H1 (cell line): ENCODE measurements at regions not wholly inside any gene's neighbourhood (a gene's known extent, or its start where the extent isn't known, plus 50 kb on each side); places are given as distances from the start of the nearest gene placed in this dataset.

Experiments used
- POLR2A ChIP-seq, 2 experiments: IDR thresholded peaks; 1 replicate in 1 of 2; 2 replicates in 1 of 2; pipeline ENCODE4 v1.6.1; 2011; ENCODE audit warnings: low read depth in 2 of 2, low read length in 2 of 2, mild to moderate bottlenecking in 2 of 2; ENCODE audit errors: control extremely low read depth in 1 of 2
- SIX5 ChIP-seq: IDR thresholded peaks from 2 replicates; pipeline ENCODE4 v1.6.1; 2011; ENCODE audit warnings: mild to moderate bottlenecking, low read depth, low read length
- TAF7 ChIP-seq: optimal IDR thresholded peaks from 2 replicates; pipeline ENCODE3; 2011; ENCODE audit warnings: low read depth, mild to moderate bottlenecking, inconsistent platforms, low read length, moderate library complexity, borderline replicate concordance
- TF ChIP-seq, protein P1 (sequence below): IDR thresholded peaks from 2 replicates; pipeline ENCODE4 v1.6.1; 2012; ENCODE audit warnings: low read length, inconsistent platforms

DNA sequence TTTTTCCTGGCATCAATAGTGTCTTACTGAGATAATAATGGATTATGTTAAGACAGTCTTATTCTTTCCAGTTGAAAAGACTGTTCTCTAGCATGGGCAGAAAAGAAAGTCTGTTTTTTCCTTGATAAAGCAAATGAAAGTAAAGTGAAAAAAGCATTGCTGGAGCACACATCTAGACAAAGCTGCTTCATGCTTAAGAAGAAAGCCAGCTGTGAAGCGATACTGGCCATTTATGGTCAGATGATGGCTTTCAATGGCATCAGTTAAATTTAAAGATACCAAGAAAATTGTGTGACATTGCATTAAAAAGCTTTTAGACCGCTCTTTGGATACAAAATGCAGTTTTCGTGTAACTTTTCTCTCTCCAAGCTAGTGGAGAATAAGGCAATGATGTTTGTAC is 242.1 kb upstream of the TRAM1L1 start (continued):
- TF ChIP-seq, protein P1, sequence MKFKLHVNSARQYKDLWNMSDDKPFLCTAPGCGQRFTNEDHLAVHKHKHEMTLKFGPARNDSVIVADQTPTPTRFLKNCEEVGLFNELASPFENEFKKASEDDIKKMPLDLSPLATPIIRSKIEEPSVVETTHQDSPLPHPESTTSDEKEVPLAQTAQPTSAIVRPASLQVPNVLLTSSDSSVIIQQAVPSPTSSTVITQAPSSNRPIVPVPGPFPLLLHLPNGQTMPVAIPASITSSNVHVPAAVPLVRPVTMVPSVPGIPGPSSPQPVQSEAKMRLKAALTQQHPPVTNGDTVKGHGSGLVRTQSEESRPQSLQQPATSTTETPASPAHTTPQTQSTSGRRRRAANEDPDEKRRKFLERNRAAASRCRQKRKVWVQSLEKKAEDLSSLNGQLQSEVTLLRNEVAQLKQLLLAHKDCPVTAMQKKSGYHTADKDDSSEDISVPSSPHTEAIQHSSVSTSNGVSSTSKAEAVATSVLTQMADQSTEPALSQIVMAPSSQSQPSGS: no peak
- TF ChIP-seq SIX5 (no peak), TAF7 (no peak), POLR2A (IDR thresholded peaks at IDR 0.05; ENCODE audit: control extremely low read depth in 1 of 2, low read depth in 2 of 2, low read length in 2 of 2) (no peak)
